ENCODE measurements at regions not wholly inside any gene's neighbourhood (a gene's known extent, or its start where the extent isn't known, plus 50 kb on each side); places are given as distances from the start of the nearest gene placed in this dataset.
A peak's percentile ranks its signal among the peaks of the same experiment; 100 is the strongest.

GRCh38 chr2:81171447-81171846 lies 866.9 kb upstream of the LRRTM1 start:
- Mint-ChIP-seq H3K4me3 (no peak overlapping the region), H3K27ac (no peak overlapping the region), H3K27me3 (no peaks in the 10 kb centered on the region), H3K36me3 (no peaks in the 10 kb centered on the region), H3K4me1 (no peaks in the 10 kb centered on the region), H3K9me3 (peaks cover 0 to 13% (median 5%) of the 10 kb centered on the region in 7 donors)
- DNase-seq (no peak), ATAC-seq (ENCODE audit: low read depth in 2 of 2) (no peak)

GRCh38 chr2:81163583-81163982 lies 859.0 kb upstream of the LRRTM1 start:
- Mint-ChIP-seq H3K9me3 (peaks cover 0 to 4% (median 0%) of the 10 kb centered on the region in 7 donors), H3K27me3 (no peaks in the 10 kb centered on the region), H3K4me1 (no peaks in the 10 kb centered on the region), H3K4me3 (no peak overlapping the region), H3K27ac (no peak overlapping the region), H3K36me3 (no peaks in the 10 kb centered on the region)
- ATAC-seq (ENCODE audit: low read depth in 2 of 2) (no peak), DNase-seq (no peak)

- ATAC-seq (ENCODE audit: low read depth in 2 of 2) (no peak), DNase-seq (no peak)
- H3K36me3 Mint-ChIP-seq, result no peaks in the 10 kb centered on the region
- H3K9me3 Mint-ChIP-seq, result peaks cover 0 to 4% (median 2%) of the 10 kb centered on the region in 7 donors
- no peaks in the 10 kb centered on the region for H3K4me1 Mint-ChIP-seq
- H3K4me3 Mint-ChIP-seq, result no peak overlapping the region
- H3K27me3 Mint-ChIP-seq, result no peaks in the 10 kb centered on the region
- no peak overlapping the region for H3K27ac Mint-ChIP-seq
These were observed 854.0 kb upstream of the LRRTM1 start for GRCh38 chr2:81158505-81158904.

- Mint-ChIP-seq H3K9me3 (peaks cover 5 to 22% (median 9%) of the 10 kb centered on the region in 7 donors), H3K27me3 (no peaks in the 10 kb centered on the region), H3K4me3 (no peak overlapping the region), H3K4me1 (no peaks in the 10 kb centered on the region), H3K36me3 (no peaks in the 10 kb centered on the region), H3K27ac (no peak overlapping the region)
- ATAC-seq (ENCODE audit: low read depth in 2 of 2) (no peak), DNase-seq (no peak)
These were observed 843.8 kb upstream of the LRRTM1 start for GRCh38 chr2:81148323-81148722.

DNA sequence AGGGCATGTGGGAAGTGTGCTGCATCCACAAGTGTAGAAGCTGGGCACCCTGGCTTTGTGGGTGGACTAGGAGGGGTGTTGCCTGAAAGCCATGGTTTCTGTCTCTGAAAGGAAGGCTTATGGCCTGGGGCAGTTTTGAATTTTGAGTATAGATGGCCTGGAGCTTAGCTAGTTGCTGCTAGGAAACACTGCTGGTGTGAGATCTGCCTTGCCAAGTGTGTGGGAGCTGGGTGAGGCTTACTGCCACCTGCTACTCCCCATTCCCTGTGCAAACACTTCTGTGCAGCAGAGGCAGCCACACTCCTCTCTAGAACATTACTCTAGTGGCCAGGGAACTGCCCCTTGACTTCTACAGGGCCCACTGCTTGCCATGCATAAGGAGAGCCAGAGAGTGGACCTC lies 831.7 kb upstream of the LRRTM1 start:
- no peaks in the 10 kb centered on the region for H3K4me1 Mint-ChIP-seq
- H3K9me3 Mint-ChIP-seq, result peaks cover 0 to 12% (median 5%) of the 10 kb centered on the region in 7 donors

GRCh38 chr2:81097361-81097760 lies 792.8 kb upstream of the LRRTM1 start:
- no peaks in the 10 kb centered on the region for H3K27me3 Mint-ChIP-seq
- no peak for DNase-seq
- H3K9me3 Mint-ChIP-seq, result peaks cover 0 to 9% (median 1%) of the 10 kb centered on the region in 7 donors
- no peak for ATAC-seq (ENCODE audit: low read depth in 2 of 2)
- no peak overlapping the region for H3K4me3 Mint-ChIP-seq
- no peaks in the 10 kb centered on the region for H3K36me3 Mint-ChIP-seq
- H3K27ac Mint-ChIP-seq, result peak overlapping the region in 1 of 6 donors; percentile 39
- H3K4me1 Mint-ChIP-seq, result no peaks in the 10 kb centered on the region

More for the DNA sequence above, 831.7 kb upstream of the LRRTM1 start:
- DNase-seq (no peak), ATAC-seq (ENCODE audit: low read depth in 2 of 2) (no peak)
- Mint-ChIP-seq H3K36me3 (no peaks in the 10 kb centered on the region), H3K27me3 (no peaks in the 10 kb centered on the region), H3K27ac (no peak overlapping the region), H3K4me3 (no peak overlapping the region)

GRCh38 chr2:81093031-81093430 lies 788.5 kb upstream of the LRRTM1 start:
- H3K27ac Mint-ChIP-seq, result no peak overlapping the region
- no peaks in the 10 kb centered on the region for H3K27me3 Mint-ChIP-seq
- DNase-seq (no peak), ATAC-seq (ENCODE audit: low read depth in 2 of 2) (no peak)
- peaks cover 0 to 13% (median under 1%) of the 10 kb centered on the region in 7 donors for H3K9me3 Mint-ChIP-seq
- H3K4me3 Mint-ChIP-seq, result no peak overlapping the region
- H3K4me1 Mint-ChIP-seq, result no peaks in the 10 kb centered on the region
- H3K36me3 Mint-ChIP-seq, result no peaks in the 10 kb centered on the region

GRCh38 chr2:81087646-81088045 lies 783.1 kb upstream of the LRRTM1 start:
- Mint-ChIP-seq H3K4me1 (no peaks in the 10 kb centered on the region), H3K9me3 (peaks cover 0 to 15% (median 2%) of the 10 kb centered on the region in 7 donors), H3K4me3 (no peak overlapping the region), H3K36me3 (no peaks in the 10 kb centered on the region), H3K27me3 (no peaks in the 10 kb centered on the region), H3K27ac (no peak overlapping the region)
- ATAC-seq (ENCODE audit: low read depth in 2 of 2) (no peak), DNase-seq (no peak)

- Mint-ChIP-seq H3K4me1 (no peaks in the 10 kb centered on the region), H3K9me3 (peaks cover 3 to 19% (median 7%) of the 10 kb centered on the region in 7 donors), H3K27me3 (no peaks in the 10 kb centered on the region), H3K27ac (no peak overlapping the region), H3K4me3 (no peak overlapping the region), H3K36me3 (no peaks in the 10 kb centered on the region)
- DNase-seq (no peak), ATAC-seq (ENCODE audit: low read depth in 2 of 2) (no peak)
These were observed 779.5 kb upstream of the LRRTM1 start for GRCh38 chr2:81084101-81084500.

GRCh38 chr2:81078631-81079030 lies 774.1 kb upstream of the LRRTM1 start:
- ATAC-seq (ENCODE audit: low read depth in 2 of 2), result no peak
- H3K36me3 Mint-ChIP-seq, result no peaks in the 10 kb centered on the region
- DNase-seq, result no peak
- no peak overlapping the region for H3K4me3 Mint-ChIP-seq
- no peaks in the 10 kb centered on the region for H3K4me1 Mint-ChIP-seq
- no peaks in the 10 kb centered on the region for H3K27me3 Mint-ChIP-seq
- no peak overlapping the region for H3K27ac Mint-ChIP-seq
- H3K9me3 Mint-ChIP-seq, result peaks cover 3 to 11% (median 7%) of the 10 kb centered on the region in 7 donors

GRCh38 chr2:81078102-81078501 lies 773.5 kb upstream of the LRRTM1 start:
- peaks cover 3 to 11% (median 7%) of the 10 kb centered on the region in 7 donors for H3K9me3 Mint-ChIP-seq
- no peak overlapping the region for H3K4me3 Mint-ChIP-seq
- no peaks in the 10 kb centered on the region for H3K36me3 Mint-ChIP-seq
- no peak for DNase-seq
- no peaks in the 10 kb centered on the region for H3K4me1 Mint-ChIP-seq
- H3K27me3 Mint-ChIP-seq, result no peaks in the 10 kb centered on the region
- H3K27ac Mint-ChIP-seq, result no peak overlapping the region
- no peak for ATAC-seq (ENCODE audit: low read depth in 2 of 2)

GRCh38 chr2:81077396-81077795 lies 772.8 kb upstream of the LRRTM1 start:
- Mint-ChIP-seq H3K9me3 (peaks cover 3 to 11% (median 9%) of the 10 kb centered on the region in 7 donors), H3K36me3 (no peaks in the 10 kb centered on the region), H3K4me1 (no peaks in the 10 kb centered on the region), H3K27ac (no peak overlapping the region), H3K4me3 (no peak overlapping the region), H3K27me3 (no peaks in the 10 kb centered on the region)
- DNase-seq (no peak), ATAC-seq (ENCODE audit: low read depth in 2 of 2) (no peak)

DNA sequence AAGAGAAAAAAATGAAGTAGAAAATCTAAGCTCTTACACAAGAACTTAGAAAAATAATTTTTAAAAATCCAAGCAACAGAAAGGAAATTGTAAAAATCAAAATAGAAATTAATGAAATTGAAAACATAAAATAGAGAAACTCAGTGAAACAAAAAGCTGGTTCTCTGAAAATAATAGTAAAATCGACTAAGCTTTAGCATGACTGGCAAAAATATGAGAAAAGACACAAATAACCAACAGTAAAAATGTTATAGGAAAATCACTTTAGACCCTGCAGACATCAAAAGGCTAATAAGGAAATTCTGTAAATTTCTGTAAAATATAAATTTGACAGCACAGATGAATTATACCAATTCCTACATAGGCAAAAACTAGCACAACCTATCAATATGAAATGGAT lies 768.9 kb upstream of the LRRTM1 start:
- Mint-ChIP-seq H3K36me3 (no peaks in the 10 kb centered on the region), H3K4me3 (no peak overlapping the region), H3K27ac (no peak overlapping the region), H3K9me3 (peaks cover 0 to 8% (median 4%) of the 10 kb centered on the region in 7 donors), H3K27me3 (no peaks in the 10 kb centered on the region), H3K4me1 (no peaks in the 10 kb centered on the region)
- no peak for ATAC-seq (ENCODE audit: low read depth in 2 of 2)
- DNase-seq, result no peak

GRCh38 chr2:81068144-81068543 lies 763.6 kb upstream of the LRRTM1 start:
- H3K36me3 Mint-ChIP-seq, result no peaks in the 10 kb centered on the region
- H3K27me3 Mint-ChIP-seq, result no peaks in the 10 kb centered on the region
- peaks cover 2 to 12% (median 6%) of the 10 kb centered on the region in 7 donors for H3K9me3 Mint-ChIP-seq
- H3K4me3 Mint-ChIP-seq, result no peak overlapping the region
- no peak overlapping the region for H3K27ac Mint-ChIP-seq
- ATAC-seq (ENCODE audit: low read depth in 2 of 2) (no peak), DNase-seq (no peak)
- no peaks in the 10 kb centered on the region for H3K4me1 Mint-ChIP-seq

- ATAC-seq (ENCODE audit: low read depth in 2 of 2) (no peak), DNase-seq (no peak)
- Mint-ChIP-seq H3K27me3 (no peaks in the 10 kb centered on the region), H3K36me3 (no peaks in the 10 kb centered on the region), H3K9me3 (peaks cover 0 to 22% (median 7%) of the 10 kb centered on the region in 7 donors), H3K27ac (no peak overlapping the region), H3K4me3 (no peak overlapping the region), H3K4me1 (no peaks in the 10 kb centered on the region)
These were observed 756.5 kb upstream of the LRRTM1 start for GRCh38 chr2:81061016-81061415.

Data from naive B cell (primary cell).